ENCODE measurements at regions not wholly inside any gene's neighbourhood (a gene's known extent, or its start where the extent isn't known, plus 50 kb on each side); places are given as distances from the start of the nearest gene placed in this dataset.

DNA sequence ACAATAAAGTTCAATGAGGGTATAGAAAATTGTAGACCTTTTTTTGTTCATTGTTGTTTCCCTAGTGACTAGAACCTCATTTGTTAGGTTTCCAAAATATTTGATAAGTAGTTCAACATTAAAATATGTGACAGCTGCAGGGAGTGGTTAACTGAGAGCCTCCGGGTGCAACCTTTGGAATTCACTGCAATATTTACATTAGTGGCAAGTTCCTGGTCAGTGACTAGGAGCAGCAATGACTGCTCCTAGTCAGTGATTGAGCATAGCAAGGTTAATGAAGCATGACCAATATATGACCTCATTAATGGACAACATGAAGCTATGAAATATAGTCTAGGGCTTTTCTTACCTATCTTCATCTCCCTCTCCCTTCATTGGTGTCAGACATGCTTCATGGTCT is 65.8 kb upstream of the FAM47A start:
- TF ChIP-seq, protein P1, sequence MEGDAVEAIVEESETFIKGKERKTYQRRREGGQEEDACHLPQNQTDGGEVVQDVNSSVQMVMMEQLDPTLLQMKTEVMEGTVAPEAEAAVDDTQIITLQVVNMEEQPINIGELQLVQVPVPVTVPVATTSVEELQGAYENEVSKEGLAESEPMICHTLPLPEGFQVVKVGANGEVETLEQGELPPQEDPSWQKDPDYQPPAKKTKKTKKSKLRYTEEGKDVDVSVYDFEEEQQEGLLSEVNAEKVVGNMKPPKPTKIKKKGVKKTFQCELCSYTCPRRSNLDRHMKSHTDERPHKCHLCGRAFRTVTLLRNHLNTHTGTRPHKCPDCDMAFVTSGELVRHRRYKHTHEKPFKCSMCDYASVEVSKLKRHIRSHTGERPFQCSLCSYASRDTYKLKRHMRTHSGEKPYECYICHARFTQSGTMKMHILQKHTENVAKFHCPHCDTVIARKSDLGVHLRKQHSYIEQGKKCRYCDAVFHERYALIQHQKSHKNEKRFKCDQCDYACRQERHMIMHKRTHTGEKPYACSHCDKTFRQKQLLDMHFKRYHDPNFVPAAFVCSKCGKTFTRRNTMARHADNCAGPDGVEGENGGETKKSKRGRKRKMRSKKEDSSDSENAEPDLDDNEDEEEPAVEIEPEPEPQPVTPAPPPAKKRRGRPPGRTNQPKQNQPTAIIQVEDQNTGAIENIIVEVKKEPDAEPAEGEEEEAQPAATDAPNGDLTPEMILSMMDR (IDR thresholded peaks at IDR 0.05; ENCODE audit: borderline replicate concordance, extremely low read depth, low read length, poor library complexity, severe bottlenecking): no peak
- no peak for TF ChIP-seq EZH2 (IDR thresholded peaks at IDR 0.05; ENCODE audit: borderline replicate concordance, low read depth, low read length, severe bottlenecking)

All from DND-41 (cell line).